Ovary (tissue), 3 donors: ENCODE measurements at regions not wholly inside any gene's neighbourhood (a gene's known extent, or its start where the extent isn't known, plus 50 kb on each side); places are given as distances from the start of the nearest gene placed in this dataset.

Experiments used
- CTCF ChIP-seq, 3 donors: fragments of 450-650 bp in 2 of 3; fragments of 200-600 bp in 1 of 3; IDR thresholded peaks; one replicate each; pipeline versions ENCODE4 v1.5.1 to v1.8.0; 2016 to 2022; ENCODE audit warnings: antibody characterized with exemption in 3 of 3, mild to moderate bottlenecking in 1 of 3
- EP300 ChIP-seq: sonication (generic); formaldehyde crosslinking; IDR thresholded peaks from one replicate; pipeline ENCODE4 v1.6.1; 2017; ENCODE audit warnings: antibody characterized with exemption
- POLR2A ChIP-seq: fragments of 450-650 bp; IDR thresholded peaks from one replicate; pipeline ENCODE4 v1.6.1; 2017; ENCODE audit warnings: antibody characterized with exemption, mild to moderate bottlenecking, moderate library complexity
- donor health status: DM: no; HTN: no; CAD: no.

- TF ChIP-seq CTCF (IDR thresholded peaks at IDR 0.05) (no peak), EP300 (no peak), POLR2A (no peak)
Measured at GRCh38 chr3:174424656-174425055, 434.5 kb upstream of the NAALADL2 start.
